Gastrocnemius medialis (tissue), 4 donors: ENCODE measurements at regions not wholly inside any gene's neighbourhood (a gene's known extent, or its start where the extent isn't known, plus 50 kb on each side); places are given as distances from the start of the nearest gene placed in this dataset.

Experiments used
- ATAC-seq, 2 donors: fragments of 150-250 bp; one replicate each; pipeline ENCODE4 v1.9.1; 2016
- DNase-seq, 2 donors: peaks; one replicate each; pipeline ENCODE4 v3.0.0-alpha.2; 2019
- H3K27ac ChIP-seq, 4 donors: fragments of 200-600 bp; sonication (generic); 1 replicate in 1 of 4; 2 replicates in 3 of 4; pipeline ENCODE4 v1.5.1; 2016 to 2018; ENCODE audit warnings: mild to moderate bottlenecking in 2 of 4, moderate library complexity in 1 of 4
- H3K27me3 ChIP-seq, 3 donors: fragments of 200-600 bp; sonication (generic) in 2 of 3; 1 replicate in 1 of 3; 2 replicates in 2 of 3; pipeline versions ENCODE4 v1.5.1 to v1.6.0; 2016 to 2019; ENCODE audit warnings: mild to moderate bottlenecking in 1 of 3, moderate library complexity in 1 of 3
- H3K36me3 ChIP-seq, 2 donors: fragments of 200-600 bp; sonication (generic) in 1 of 2; one replicate each; pipeline ENCODE4 v1.5.1; 2017 to 2018
- H3K4me1 ChIP-seq, 2 donors: fragments of 200-600 bp; sonication (generic) in 1 of 2; one replicate each; pipeline ENCODE4 v1.5.1; 2016 to 2017; ENCODE audit warnings: mild to moderate bottlenecking in 2 of 2
- H3K4me3 ChIP-seq, 4 donors: fragments of 200-600 bp; sonication (generic) in 3 of 4; 1 replicate in 1 of 4; 2 replicates in 3 of 4; pipeline ENCODE4 v1.5.1; 2016 to 2019; ENCODE audit warnings: mild to moderate bottlenecking in 2 of 4
- H3K9me3 ChIP-seq, 3 donors: fragments of 200-600 bp; sonication (generic) in 2 of 3; 1 replicate in 1 of 3; 2 replicates in 2 of 3; pipeline ENCODE4 v1.5.1; 2016 to 2019
- POLR2A ChIP-seq, 2 donors: fragments of 450-650 bp; IDR thresholded peaks; one replicate each; pipeline ENCODE4 v1.6.1; 2017; ENCODE audit warnings: antibody characterized with exemption in 2 of 2, mild to moderate bottlenecking in 2 of 2, moderate library complexity in 2 of 2
- in situ Hi-C, 4 donors: fragments of 200-750 bp; cut with MboI; loops; one replicate each; pipeline versions ENCODE4 v1.15.0 to v1.8.0; 2017; ENCODE audit warnings: low sequenced_read_pairs in 4 of 4
- intact Hi-C: fragments of 100-400 bp; cut with DNase I; formaldehyde crosslinking; loops from one replicate; pipeline ENCODE4 v1.15.1; 2023; ENCODE audit warnings: low total_unique reads
- TF ChIP-seq, protein P1 (sequence below), 5 experiments: fragments of 450-650 bp in 3 of 5; fragments of 200-600 bp in 2 of 5; sonication (generic) in 2 of 5; IDR thresholded peaks in 4 of 5; conservative IDR thresholded peaks in 1 of 5; 1 replicate in 4 of 5; 2 replicates in 1 of 5; pipeline ENCODE4 v1.5.1; 2016 to 2019; ENCODE audit warnings: antibody characterized with exemption in 5 of 5, mild to moderate bottlenecking in 3 of 5, moderate library complexity in 3 of 5

DNA sequence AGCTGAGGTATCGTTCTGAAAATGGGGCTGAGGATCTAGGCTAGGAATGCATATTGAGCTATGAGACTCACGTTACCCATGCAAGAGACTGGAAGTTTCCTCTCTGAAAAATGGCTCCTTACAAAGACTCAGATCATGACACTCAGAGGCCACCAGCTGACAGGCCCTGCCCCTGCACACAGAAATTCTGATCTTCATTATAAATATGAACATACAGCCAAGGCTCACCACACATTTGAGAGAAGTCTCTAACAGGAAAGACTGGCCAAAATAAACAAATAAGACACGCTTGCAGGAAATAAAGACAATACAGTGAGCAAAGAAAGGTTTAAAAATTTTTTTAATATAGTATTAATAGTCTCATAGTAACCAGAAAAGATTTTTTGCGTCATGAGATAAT is 365.9 kb downstream of the NFIB start:
- no peak for DNase-seq
- H3K9me3 ChIP-seq, result no peaks in the 10 kb centered on the region
- no peak overlapping the region for H3K27ac ChIP-seq
- H3K27me3 ChIP-seq, result no peaks in the 10 kb centered on the region
- in situ Hi-C loops, result no loop called here
- TF ChIP-seq POLR2A (IDR thresholded peaks at IDR 0.05), result no peak
- TF ChIP-seq, protein P1, sequence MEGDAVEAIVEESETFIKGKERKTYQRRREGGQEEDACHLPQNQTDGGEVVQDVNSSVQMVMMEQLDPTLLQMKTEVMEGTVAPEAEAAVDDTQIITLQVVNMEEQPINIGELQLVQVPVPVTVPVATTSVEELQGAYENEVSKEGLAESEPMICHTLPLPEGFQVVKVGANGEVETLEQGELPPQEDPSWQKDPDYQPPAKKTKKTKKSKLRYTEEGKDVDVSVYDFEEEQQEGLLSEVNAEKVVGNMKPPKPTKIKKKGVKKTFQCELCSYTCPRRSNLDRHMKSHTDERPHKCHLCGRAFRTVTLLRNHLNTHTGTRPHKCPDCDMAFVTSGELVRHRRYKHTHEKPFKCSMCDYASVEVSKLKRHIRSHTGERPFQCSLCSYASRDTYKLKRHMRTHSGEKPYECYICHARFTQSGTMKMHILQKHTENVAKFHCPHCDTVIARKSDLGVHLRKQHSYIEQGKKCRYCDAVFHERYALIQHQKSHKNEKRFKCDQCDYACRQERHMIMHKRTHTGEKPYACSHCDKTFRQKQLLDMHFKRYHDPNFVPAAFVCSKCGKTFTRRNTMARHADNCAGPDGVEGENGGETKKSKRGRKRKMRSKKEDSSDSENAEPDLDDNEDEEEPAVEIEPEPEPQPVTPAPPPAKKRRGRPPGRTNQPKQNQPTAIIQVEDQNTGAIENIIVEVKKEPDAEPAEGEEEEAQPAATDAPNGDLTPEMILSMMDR (IDR thresholded peaks at IDR 0.05 in 4 of 5, conservative IDR thresholded peaks at IDR 0.05 in 1 of 5), result no peak
- no peak for ATAC-seq
- intact Hi-C loops, result no loop called here
- H3K4me1 ChIP-seq, result peaks cover 0 to 9% of the 10 kb centered on the region in 2 donors
- H3K4me3 ChIP-seq, result no peak overlapping the region
- no peaks in the 10 kb centered on the region for H3K36me3 ChIP-seq

DNA sequence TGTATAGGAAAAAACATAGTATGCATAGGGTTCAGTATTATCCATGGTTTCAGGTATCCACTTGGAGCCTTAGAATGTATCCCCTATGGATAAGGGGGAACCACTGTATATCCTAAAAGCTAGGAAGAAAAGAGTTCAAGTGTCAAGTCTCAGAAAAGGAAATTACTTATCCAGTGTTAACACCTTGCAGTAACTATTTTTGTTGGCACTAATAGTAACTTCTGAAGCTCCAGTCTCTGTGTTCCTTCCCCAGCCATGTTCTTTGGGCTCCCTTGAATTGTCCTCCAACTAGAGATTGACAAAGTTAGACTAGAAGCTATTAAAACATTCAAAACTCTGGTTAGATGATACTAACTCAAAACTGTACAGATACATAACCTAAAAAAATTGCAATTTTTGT is 370.8 kb downstream of the NFIB start:
- no peak overlapping the region for H3K4me3 ChIP-seq
- H3K27ac ChIP-seq, result peak overlapping the region in 1 of 4 donors; percentile 20
- H3K27me3 ChIP-seq, result no peaks in the 10 kb centered on the region
- no peaks in the 10 kb centered on the region for H3K9me3 ChIP-seq
- no peak for TF ChIP-seq POLR2A (IDR thresholded peaks at IDR 0.05)
- TF ChIP-seq, protein P1 (IDR thresholded peaks at IDR 0.05 in 4 of 5, conservative IDR thresholded peaks at IDR 0.05 in 1 of 5), result no peak
- in situ Hi-C loops, result no loop called here
- no peaks in the 10 kb centered on the region for H3K36me3 ChIP-seq
- H3K4me1 ChIP-seq, result peaks cover 9% of the 10 kb centered on the region in 2 donors
- DNase-seq (no peak), ATAC-seq (no peak)
- intact Hi-C loops, result no loop called here

DNA sequence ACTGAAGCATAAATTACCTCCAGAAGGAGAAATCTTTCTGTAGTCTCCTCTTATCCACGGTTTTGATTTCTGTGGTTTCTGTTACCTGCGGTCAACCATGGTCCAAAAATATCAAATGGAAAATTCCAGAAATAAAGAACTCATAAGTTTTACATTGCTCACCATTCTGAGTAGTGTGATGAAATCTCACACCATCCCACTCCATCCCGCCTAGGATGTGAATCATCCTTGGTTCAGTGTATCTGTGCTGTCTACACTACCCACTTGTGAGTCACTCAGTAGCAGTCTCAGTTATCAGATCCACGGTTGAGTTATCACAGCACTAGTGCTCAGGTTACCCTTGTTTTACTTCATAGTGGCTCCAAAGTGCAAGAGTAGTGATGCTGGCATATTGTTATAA is 371.2 kb downstream of the NFIB start:
- in situ Hi-C loops, result no loop called here
- ATAC-seq (peak; percentile 97), DNase-seq (peak; percentile 15 to 41)
- no peak overlapping the region for H3K4me3 ChIP-seq
- TF ChIP-seq, protein P1 (IDR thresholded peaks at IDR 0.05 in 4 of 5, conservative IDR thresholded peaks at IDR 0.05 in 1 of 5), result no peak
- no peak for TF ChIP-seq POLR2A (IDR thresholded peaks at IDR 0.05)
- H3K27me3 ChIP-seq, result no peaks in the 10 kb centered on the region
- intact Hi-C loops, result no loop called here
- H3K9me3 ChIP-seq, result no peaks in the 10 kb centered on the region
- peak overlapping the region in 3 of 4 donors; percentile 8 to 44 (median 20) for H3K27ac ChIP-seq
- H3K36me3 ChIP-seq, result no peaks in the 10 kb centered on the region
- H3K4me1 ChIP-seq, result peaks cover 5 to 9% of the 10 kb centered on the region in 2 donors

DNA sequence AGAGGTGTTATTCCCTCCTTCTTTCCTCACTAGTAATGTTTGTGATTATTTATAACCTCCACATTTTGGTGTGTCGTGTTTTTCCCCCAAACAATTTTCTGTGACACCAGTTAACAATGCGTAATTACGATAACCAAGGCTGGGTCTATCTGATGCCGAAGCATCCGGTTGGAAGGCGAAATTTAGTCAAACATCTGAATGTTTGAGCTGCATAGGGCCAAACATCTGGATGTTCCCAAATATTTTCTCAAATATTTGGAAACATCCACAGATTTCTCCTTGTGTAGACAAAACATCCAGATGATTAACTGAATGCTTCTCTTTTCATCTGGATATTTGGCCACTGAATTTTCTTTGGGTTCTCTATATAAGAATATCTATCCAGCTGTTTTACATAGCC is 371.7 kb downstream of the NFIB start:
- no peak for TF ChIP-seq POLR2A (IDR thresholded peaks at IDR 0.05)
- TF ChIP-seq, protein P1 (IDR thresholded peaks at IDR 0.05 in 4 of 5, conservative IDR thresholded peaks at IDR 0.05 in 1 of 5), result no peak
- Histone ChIP-seq H3K9me3 (no peaks in the 10 kb centered on the region), H3K27ac (peak overlapping the region in 3 of 4 donors; percentile 8 to 44 (median 11)), H3K27me3 (no peaks in the 10 kb centered on the region), H3K36me3 (no peaks in the 10 kb centered on the region), H3K4me3 (no peak overlapping the region), H3K4me1 (peaks cover under 1 to 9% of the 10 kb centered on the region in 2 donors)
- ATAC-seq (no peak), DNase-seq (no peak)
- intact Hi-C loops (no loop called here), in situ Hi-C loops (no loop called here)

DNA sequence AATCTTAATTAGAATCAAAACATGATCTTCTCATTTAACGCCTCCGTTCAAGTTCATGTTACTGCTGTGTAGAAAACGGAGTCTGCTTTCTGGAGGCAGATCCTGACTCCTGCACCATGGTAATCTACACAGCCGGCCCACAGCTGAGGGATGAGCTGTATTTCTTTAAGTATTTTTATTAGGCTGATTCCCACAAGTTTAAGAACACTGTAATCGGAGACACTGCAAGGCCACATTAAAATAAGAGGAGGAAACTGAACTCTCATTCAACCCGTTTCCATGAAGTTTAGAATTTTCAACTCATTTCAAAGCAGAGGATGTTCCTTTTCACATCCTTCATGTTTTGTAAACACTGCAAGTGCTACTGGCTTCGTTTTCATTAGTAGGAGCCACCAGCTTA is 372.2 kb downstream of the NFIB start:
- peak overlapping the region in 2 of 4 donors; percentile 8 to 44 for H3K27ac ChIP-seq
- in situ Hi-C loops, result no loop called here

More for the DNA sequence above, 372.2 kb downstream of the NFIB start:
- no peak for DNase-seq
- ATAC-seq, result no peak
- Histone ChIP-seq H3K4me1 (peaks cover 0 to 9% of the 10 kb centered on the region in 2 donors), H3K4me3 (no peak overlapping the region), H3K9me3 (no peaks in the 10 kb centered on the region), H3K27me3 (no peaks in the 10 kb centered on the region), H3K36me3 (no peaks in the 10 kb centered on the region)
- TF ChIP-seq, protein P1 (IDR thresholded peaks at IDR 0.05 in 4 of 5, conservative IDR thresholded peaks at IDR 0.05 in 1 of 5), result no peak
- TF ChIP-seq POLR2A (IDR thresholded peaks at IDR 0.05), result no peak
- intact Hi-C loops, result no loop called here
